B cell (primary cell): ENCODE measurements at regions not wholly inside any gene's neighbourhood (a gene's known extent, or its start where the extent isn't known, plus 50 kb on each side); places are given as distances from the start of the nearest gene placed in this dataset.

ENCODE experiments used
- ATAC-seq: fragments of 200-7000 bp; cut with Tn5 transposase; one replicate; pipeline ENCODE4 v1.10.0; 2021; ENCODE audit warnings: low read depth, mild to moderate bottlenecking, moderate number of reproducible peaks, moderate library complexity
- CTCF ChIA-PET: fragments of 350-600 bp; sonication (Branson Sonifier 250); formaldehyde crosslinking; loops from one replicate; lab custom pipeline; 2021; ENCODE audit warnings: antibody characterized with exemption, inconsistent platforms; lab: Charles Lee
- POLR2A ChIA-PET: fragments of 350-600 bp; sonication (Branson Sonifier 250); formaldehyde crosslinking; loops from one replicate; lab custom pipeline; 2021; ENCODE audit warnings: antibody characterized with exemption; lab: Charles Lee
- DNase-seq: peaks from one replicate; pipeline ENCODE4 v3.0.0; 2013
- H2AFZ ChIP-seq: 2 replicates; pipeline ENCODE4 v1.6.1; 2012; ENCODE audit warnings: mild to moderate bottlenecking, low read depth, low read length; ENCODE audit not compliant: insufficient read depth, poor library complexity, severe bottlenecking
- H3K27ac ChIP-seq, 2 donors: 1 replicate in 1 of 2; 2 replicates in 1 of 2; pipeline ENCODE4 v1.5.1; 2012 to 2013; ENCODE audit warnings: low read length in 2 of 2, mild to moderate bottlenecking in 2 of 2, moderate library complexity in 1 of 2
- H3K27me3 ChIP-seq, 4 experiments: fragments of 200-600 bp in 1 of 4; sonication (generic) in 1 of 4; replicated peaks in 1 of 4; 1 replicate in 2 of 4; 2 replicates in 2 of 4; pipeline versions ENCODE4 v1.6.1 to v1.7.0; 2013 to 2016; ENCODE audit warnings: low read length in 3 of 4, mild to moderate bottlenecking in 2 of 4, mixed read lengths in 1 of 4, moderate library complexity in 1 of 4; ENCODE audit not compliant: insufficient read depth in 4 of 4, control insufficient read depth in 3 of 4; ENCODE audit errors: control extremely low read depth in 1 of 4
- H3K36me3 ChIP-seq, 2 experiments: replicated peaks in 1 of 2; 1 replicate in 1 of 2; 2 replicates in 1 of 2; pipeline versions ENCODE4 v1.6.1 to v1.7.1; 2013; ENCODE audit warnings: low read length in 1 of 2; ENCODE audit not compliant: insufficient read depth in 2 of 2, control insufficient read depth in 1 of 2; ENCODE audit errors: control extremely low read depth in 1 of 2, extremely low read depth in 1 of 2
- H3K4me1 ChIP-seq, 2 donors: fragments of 200-600 bp in 1 of 2; sonication (generic) in 1 of 2; 1 replicate in 1 of 2; 2 replicates in 1 of 2; pipeline versions ENCODE4 v1.5.1 to v1.6.1; 2013 to 2017; ENCODE audit warnings: low read length in 2 of 2; ENCODE audit not compliant: control insufficient read depth in 2 of 2, insufficient read depth in 2 of 2
- H3K4me2 ChIP-seq: replicated peaks from 2 replicates; pipeline ENCODE3; 2012; ENCODE audit warnings: mild to moderate bottlenecking, low read depth, low read length; ENCODE audit not compliant: poor library complexity, severe bottlenecking
- H3K4me3 ChIP-seq, 5 experiments: fragments of 200-600 bp in 1 of 5; sonication (generic) in 1 of 5; 1 replicate in 3 of 5; 2 replicates in 2 of 5; pipeline versions ENCODE4 v1.5.1 to v1.7.0; 2011 to 2016; ENCODE audit warnings: low read length in 4 of 5, mild to moderate bottlenecking in 4 of 5, low read depth in 2 of 5, control low read depth in 1 of 5, moderate library complexity in 1 of 5; ENCODE audit not compliant: insufficient read depth in 1 of 5; ENCODE audit errors: control extremely low read depth in 1 of 5, extremely low read depth in 1 of 5
- H3K79me2 ChIP-seq: fragments of 200-600 bp; sonication (generic); one replicate; pipeline ENCODE4 v1.6.0; 2016; ENCODE audit warnings: low read length; ENCODE audit not compliant: control insufficient read depth, insufficient read depth
- H3K9ac ChIP-seq: fragments of 200-600 bp; sonication (generic); 2 replicates; pipeline ENCODE4 v1.6.1; 2017; ENCODE audit warnings: mild to moderate bottlenecking, low read length, moderate library complexity
- H3K9me3 ChIP-seq, 3 donors: one replicate each; pipeline versions ENCODE4 v1.6.1 to v1.7.1; 2013; ENCODE audit warnings: low read length in 2 of 3; ENCODE audit not compliant: control insufficient read depth in 2 of 3, insufficient read depth in 1 of 3; ENCODE audit errors: control extremely low read depth in 1 of 3
- H4K20me1 ChIP-seq: 2 replicates; pipeline ENCODE4 v1.6.0; 2012; ENCODE audit warnings: mild to moderate bottlenecking, low read length; ENCODE audit not compliant: insufficient read depth, control insufficient read depth, poor library complexity, severe bottlenecking
- H3K27ac Mint-ChIP-seq: one replicate; pipeline ENCODE4 v1.8.0; 2021; ENCODE audit warnings: mixed read lengths
- H3K27me3 Mint-ChIP-seq: one replicate; pipeline ENCODE4 v1.8.0; 2021; ENCODE audit warnings: mixed read lengths
- H3K4me1 Mint-ChIP-seq: one replicate; pipeline ENCODE4 v1.8.0; 2021; ENCODE audit warnings: mixed read lengths
- H3K4me3 Mint-ChIP-seq: one replicate; pipeline ENCODE4 v1.8.0; 2021; ENCODE audit warnings: mixed read lengths
- H3K9me3 Mint-ChIP-seq: one replicate; pipeline ENCODE4 v1.8.0; 2022; ENCODE audit warnings: mixed read lengths; ENCODE audit not compliant: insufficient read depth
- CTCF ChIP-seq: fragments of 200-600 bp; IDR thresholded peaks from one replicate; pipeline ENCODE4 v1.8.0; 2022; ENCODE audit warnings: antibody characterized with exemption, mild to moderate bottlenecking
- EZH2 ChIP-seq: IDR thresholded peaks from 2 replicates; pipeline ENCODE4 v1.6.1; 2012; ENCODE audit warnings: borderline replicate concordance, low read depth, mild to moderate bottlenecking, moderate library complexity, low read length; ENCODE audit not compliant: insufficient read depth, poor library complexity, severe bottlenecking
- WGBS: methylation state at CpG from one replicate; pipeline ENCODE4 v1.1.5; 2013; ENCODE audit warnings: missing lambda C conversion rate; ENCODE audit not compliant: insufficient coverage; 5-methylcytosine and 5-hydroxymethylcytosine counted together
- intact Hi-C: fragments of 100-400 bp; cut with micrococcal nuclease; formaldehyde crosslinking; loops from one replicate; pipeline ENCODE4 v1.10.0; 2022

GRCh38 chr4:119781044-119781443, 152.4 kb upstream of the PDE5A start:
- no peaks in the 10 kb centered on the region for H3K27me3 Mint-ChIP-seq
- Histone ChIP-seq H3K36me3 (no peaks in the 10 kb centered on the region), H2AFZ (no peak overlapping the region), H3K79me2 (no peaks in the 10 kb centered on the region), H4K20me1 (no peaks in the 10 kb centered on the region), H3K4me2 (no peak overlapping the region), H3K9ac (no peak overlapping the region), H3K4me1 (no peaks in the 10 kb centered on the region), H3K27ac (no peak overlapping the region), H3K9me3 (peaks cover 0 to 12% (median 3%) of the 10 kb centered on the region in 3 donors), H3K27me3 (no peaks in the 10 kb centered on the region), H3K4me3 (no peak overlapping the region)
- intact Hi-C loops: no loop called here
- CTCF ChIA-PET: interaction anchor here (0.7 kb wide), 1 partner anchor 49 kb away, joined by 3 read pairs; no protein-coding TSS in a partner anchor
- H3K4me1 Mint-ChIP-seq: no peaks in the 10 kb centered on the region
- peaks cover 7% of the 10 kb centered on the region for H3K9me3 Mint-ChIP-seq
- no peak overlapping the region for H3K4me3 Mint-ChIP-seq
- H3K27ac Mint-ChIP-seq: no peak overlapping the region
- ATAC-seq: no peak
- TF ChIP-seq CTCF (no peak), EZH2 (no peak)
- no peak for DNase-seq
- POLR2A ChIA-PET: no interaction called here

DNA sequence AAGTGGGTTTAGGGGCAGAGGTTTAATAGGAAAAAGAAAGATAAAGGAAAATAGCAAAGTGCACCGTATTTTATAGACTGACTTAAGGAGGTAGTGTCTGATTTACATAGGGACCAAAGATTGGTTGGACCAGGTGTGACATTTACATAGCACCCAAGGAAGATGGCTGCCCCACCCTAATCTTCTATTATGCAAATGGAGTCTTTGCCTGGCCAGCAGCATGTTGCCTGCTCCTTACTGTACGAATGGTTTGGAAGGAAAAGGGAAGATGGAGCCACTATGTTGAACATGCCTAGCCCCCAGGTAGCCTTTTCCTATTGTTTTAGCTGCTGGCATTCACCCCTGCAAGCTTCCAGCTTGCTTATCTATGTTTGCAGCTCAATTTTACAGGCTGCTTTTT, 146.2 kb upstream of the PDE5A start:
- no peaks in the 10 kb centered on the region for H3K27me3 ChIP-seq
- 72% methylated on average over 2 of the region's 2 CpGs for WGBS
- no peaks in the 10 kb centered on the region for H3K9me3 ChIP-seq
- TF ChIP-seq CTCF (no peak), EZH2 (no peak)
- no peak overlapping the region for H3K27ac Mint-ChIP-seq
- H3K27me3 Mint-ChIP-seq: no peaks in the 10 kb centered on the region
- no peaks in the 10 kb centered on the region for H3K36me3 ChIP-seq
- H3K4me3 Mint-ChIP-seq: no peak overlapping the region
- ChIA-PET POLR2A (no interaction called here), CTCF (no interaction called here)
- no peak overlapping the region for H3K27ac ChIP-seq
- intact Hi-C loops: no loop called here
- no peak overlapping the region for H2AFZ ChIP-seq
- H3K9me3 Mint-ChIP-seq: no peaks in the 10 kb centered on the region
- no peak for ATAC-seq
- no peaks in the 10 kb centered on the region for H4K20me1 ChIP-seq
- H3K4me1 ChIP-seq: no peaks in the 10 kb centered on the region
- H3K79me2 ChIP-seq: no peaks in the 10 kb centered on the region
- no peak overlapping the region for H3K4me3 ChIP-seq
- H3K9ac ChIP-seq: no peak overlapping the region
- no peak overlapping the region for H3K4me2 ChIP-seq
- no peaks in the 10 kb centered on the region for H3K4me1 Mint-ChIP-seq
- DNase-seq: no peak
